Activated CD4-positive, alpha-beta T cell treated with anti-CD3 and anti-CD28 coated beads, Interleukin-2, amount 50 U/mL, for 4 hours (primary cell): ENCODE measurements at regions not wholly inside any gene's neighbourhood (a gene's known extent, or its start where the extent isn't known, plus 50 kb on each side); places are given as distances from the start of the nearest gene placed in this dataset.
"Not testable (repeated sequence)": the region's sequence is repeated elsewhere in the genome, so short reads cannot be mapped to it uniquely, and the experiment has no call there.

Experiments
- DNase-seq, 2 experiments: peaks; one replicate each; pipeline ENCODE4 v3.0.0-alpha.2; 2020

GRCh38 chr2:59770651-59771050 is 782.8 kb downstream of the BCL11A start:
- no peak for DNase-seq

DNA sequence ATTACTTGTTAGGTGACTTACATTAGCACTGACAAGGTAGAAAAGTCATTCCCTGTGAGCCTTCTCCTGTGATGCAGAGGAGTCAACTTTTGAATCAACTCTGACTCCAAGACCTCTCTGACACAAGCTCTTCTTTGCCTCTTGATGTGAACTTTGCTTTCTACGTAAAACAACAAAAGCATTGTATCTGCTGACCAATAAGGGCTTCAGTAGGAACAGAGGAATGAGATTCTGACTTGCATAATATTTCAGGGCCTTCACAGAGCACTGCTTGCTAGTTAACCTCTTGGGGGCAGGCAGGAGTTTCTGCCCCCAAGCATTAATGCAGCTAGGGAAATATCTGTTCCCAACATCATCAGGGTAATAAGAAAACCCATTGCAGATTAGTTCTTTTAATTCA is 791.5 kb downstream of the BCL11A start:
- no peak for DNase-seq

GRCh38 chr2:59756150-59756549 is 797.3 kb downstream of the BCL11A start:
- no peak for DNase-seq

DNA sequence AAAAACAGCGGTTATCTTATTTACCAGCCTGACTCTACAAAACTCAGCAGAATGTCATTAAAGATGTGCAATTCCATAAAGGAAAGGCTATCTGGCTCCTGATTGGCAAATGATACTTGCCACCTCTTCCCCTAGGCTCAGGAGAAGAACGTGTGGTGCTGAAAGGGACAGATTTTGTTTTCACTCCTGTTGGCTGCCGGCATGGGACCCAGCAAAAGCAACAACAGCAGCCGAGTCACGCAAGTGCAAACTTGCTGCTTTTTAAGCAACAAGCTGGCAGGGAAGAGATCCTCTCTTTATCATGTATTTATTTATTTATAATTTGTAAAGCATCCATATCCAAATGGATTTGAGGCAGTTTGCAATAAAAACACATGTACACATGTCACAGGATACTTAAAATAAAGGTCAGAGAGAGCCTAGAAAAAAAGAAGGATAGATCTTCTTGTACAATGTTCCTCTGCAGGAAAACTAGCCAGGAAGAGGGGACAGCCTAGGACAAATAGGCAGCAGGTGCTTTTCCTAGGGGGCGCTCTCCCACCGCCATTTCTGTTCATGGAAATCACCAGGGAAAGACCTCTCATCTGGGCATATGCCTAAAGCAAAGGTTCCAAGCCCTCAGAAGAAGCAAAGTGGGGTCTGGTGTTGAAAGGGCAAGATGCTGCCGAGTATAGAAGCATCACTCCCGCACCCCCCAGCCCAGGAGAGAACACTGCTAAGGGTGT is 799.3 kb downstream of the BCL11A start:
- DNase-seq = no peak

- no peak for DNase-seq
Measured at GRCh38 chr2:59752512-59752911, 800.9 kb downstream of the BCL11A start.

GRCh38 chr2:59752071-59752470 is 801.4 kb downstream of the BCL11A start:
- DNase-seq = no peak

GRCh38 chr2:59751214-59751613 is 802.2 kb downstream of the BCL11A start:
- DNase-seq = not testable (repeated sequence)

DNA sequence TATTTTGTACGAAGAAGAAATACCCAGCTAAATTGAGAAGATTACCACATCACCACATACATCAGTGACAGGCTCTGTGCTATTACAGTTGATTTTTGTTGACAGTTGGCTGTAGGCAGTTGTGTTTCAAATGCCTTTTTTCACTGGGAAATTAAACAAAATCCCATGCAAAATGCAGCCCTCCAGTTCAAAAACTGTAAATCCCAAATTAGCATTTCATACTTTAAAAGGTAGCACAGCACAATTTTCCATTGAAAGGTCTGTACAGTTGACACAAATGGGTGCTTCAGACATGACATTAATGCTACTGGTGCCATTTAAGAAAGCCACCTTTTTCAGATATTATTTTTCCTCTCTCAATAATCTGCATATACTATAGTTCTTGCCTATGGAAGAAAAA is 807.2 kb downstream of the BCL11A start:
- DNase-seq = no peak

- no peak for DNase-seq
Measured at GRCh38 chr2:59745085-59745484, 808.4 kb downstream of the BCL11A start.

- no peak for DNase-seq
Measured at GRCh38 chr2:59744436-59744835, 809.0 kb downstream of the BCL11A start.

DNA sequence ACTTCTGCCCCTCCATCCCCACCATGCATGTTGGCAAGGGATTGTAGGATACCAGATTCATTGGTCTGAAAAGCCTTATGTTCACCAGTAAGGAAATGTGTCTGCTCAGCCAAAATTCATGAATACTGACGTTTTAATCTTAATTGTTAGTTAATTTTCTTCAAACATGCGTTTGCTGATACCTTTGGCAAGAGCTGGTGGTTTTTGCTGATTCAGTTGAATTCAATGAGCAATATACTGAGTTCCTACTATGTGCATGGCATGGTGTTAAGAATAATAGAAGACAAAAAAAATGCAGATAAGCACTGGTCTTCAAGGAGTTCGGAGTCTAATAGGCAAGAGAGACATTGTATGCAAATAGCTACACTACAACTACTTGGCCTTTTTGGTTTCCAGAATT is 811.6 kb downstream of the BCL11A start:
- no peak for DNase-seq

- no peak for DNase-seq
Measured at GRCh38 chr2:59739166-59739565, 814.3 kb downstream of the BCL11A start.

DNA sequence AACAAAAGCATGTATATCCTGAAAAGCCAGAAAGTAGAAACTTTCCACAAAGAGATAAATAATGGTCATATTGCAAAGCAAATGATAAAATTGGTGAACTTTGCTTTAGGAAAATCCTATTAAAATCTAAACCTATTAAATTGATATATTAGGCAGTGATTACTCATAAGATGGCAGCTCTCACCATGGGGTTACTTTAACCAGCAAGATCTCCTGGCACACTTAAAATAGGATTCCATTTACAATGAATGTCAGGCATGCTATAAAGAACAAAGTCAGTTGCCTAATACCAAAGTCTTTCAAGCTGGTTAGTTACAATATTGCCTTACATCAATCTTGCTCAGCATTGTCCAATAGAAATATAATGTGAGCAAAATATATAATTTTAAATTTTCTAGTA is 816.2 kb downstream of the BCL11A start:
- no peak for DNase-seq

DNA sequence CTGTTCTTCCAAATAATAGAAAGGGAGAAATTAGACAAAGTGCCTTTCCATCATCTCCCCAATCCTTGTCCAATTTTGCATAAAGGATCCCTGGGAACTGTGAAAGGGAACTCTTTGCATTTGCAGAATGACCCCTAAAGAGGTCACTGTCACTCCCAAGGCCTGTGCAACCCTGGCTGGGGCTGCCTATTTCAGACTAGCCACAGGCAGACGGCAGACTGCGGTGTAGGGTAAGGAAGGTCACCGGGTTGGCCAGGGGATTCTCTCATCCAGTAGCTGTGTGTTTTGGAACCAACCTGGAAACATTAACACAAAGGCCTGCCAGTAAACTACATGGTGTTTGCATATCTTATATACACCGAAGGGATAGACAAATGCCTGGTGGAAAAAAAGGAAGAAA is 818.7 kb downstream of the BCL11A start:
- DNase-seq = no peak

- DNase-seq = no peak
Measured at GRCh38 chr2:59733970-59734369, 819.5 kb downstream of the BCL11A start.

GRCh38 chr2:59733567-59733930 is 819.9 kb downstream of the BCL11A start:
- no peak for DNase-seq

GRCh38 chr2:59732871-59733566 is 820.4 kb downstream of the BCL11A start:
- DNase-seq = no peak

GRCh38 chr2:59727121-59727590 is 826.3 kb downstream of the BCL11A start:
- no peak for DNase-seq

DNA sequence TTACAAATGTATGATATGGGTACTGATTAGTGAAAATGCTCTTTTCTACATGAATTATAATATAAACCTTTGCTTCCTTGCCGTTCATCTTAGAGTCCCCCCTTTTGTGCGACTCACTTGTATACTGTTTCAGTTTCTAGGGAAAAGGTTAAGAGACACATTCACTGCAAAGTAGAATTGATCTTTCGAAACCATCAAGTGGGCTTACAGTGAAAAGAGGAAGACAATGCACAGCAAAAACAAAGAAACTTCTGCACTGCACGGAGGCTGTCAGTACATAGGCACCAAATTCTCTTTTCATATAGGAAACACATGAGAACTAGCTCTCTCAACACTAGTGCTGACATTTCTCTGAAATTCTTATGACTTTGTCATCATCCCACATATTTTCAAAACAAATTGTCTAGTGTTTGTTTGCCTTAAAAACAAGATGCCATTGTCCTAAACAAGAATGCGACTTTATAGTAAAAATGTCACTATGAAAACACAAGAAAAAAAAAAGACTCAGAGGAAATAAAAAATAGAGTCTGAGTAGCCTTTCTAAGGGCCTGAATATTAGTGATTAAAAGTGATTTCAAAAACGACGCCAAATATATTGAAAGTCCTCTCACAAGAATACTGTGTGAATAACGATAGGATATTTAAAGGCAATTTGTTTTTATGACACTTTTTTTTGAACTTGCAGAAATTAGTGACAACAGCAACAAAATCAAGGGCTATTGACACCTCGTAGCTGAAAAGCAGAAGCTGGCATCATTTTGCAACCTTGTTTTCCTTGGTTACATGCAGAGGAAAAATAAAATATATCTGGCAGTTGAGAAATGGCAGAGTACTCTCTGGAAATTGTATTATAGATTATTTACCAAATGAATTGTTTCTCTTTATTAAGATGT is 827.0 kb downstream of the BCL11A start:
- DNase-seq = no peak

DNA sequence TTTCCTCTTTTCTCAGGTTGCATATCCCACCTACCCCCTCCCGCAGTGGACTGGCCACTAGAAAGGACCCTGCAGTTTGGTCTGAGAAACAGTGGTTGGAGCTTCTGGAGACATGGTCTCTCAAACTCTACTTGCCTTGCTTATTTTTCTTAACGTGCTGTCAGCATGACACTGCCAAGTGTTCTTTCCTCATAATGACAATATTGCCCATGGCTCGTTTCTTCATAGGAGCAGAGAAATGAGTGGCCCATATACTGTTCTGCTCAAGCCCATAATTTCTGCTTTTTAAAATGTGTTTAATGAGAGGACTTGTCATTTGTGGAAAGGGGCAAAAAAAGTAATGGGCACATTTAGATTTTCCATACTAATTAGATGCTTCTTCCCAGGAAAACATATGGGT is 828.7 kb downstream of the BCL11A start:
- no peak for DNase-seq

- DNase-seq = no peak
Measured at GRCh38 chr2:59720296-59720866, 833.1 kb downstream of the BCL11A start.

DNA sequence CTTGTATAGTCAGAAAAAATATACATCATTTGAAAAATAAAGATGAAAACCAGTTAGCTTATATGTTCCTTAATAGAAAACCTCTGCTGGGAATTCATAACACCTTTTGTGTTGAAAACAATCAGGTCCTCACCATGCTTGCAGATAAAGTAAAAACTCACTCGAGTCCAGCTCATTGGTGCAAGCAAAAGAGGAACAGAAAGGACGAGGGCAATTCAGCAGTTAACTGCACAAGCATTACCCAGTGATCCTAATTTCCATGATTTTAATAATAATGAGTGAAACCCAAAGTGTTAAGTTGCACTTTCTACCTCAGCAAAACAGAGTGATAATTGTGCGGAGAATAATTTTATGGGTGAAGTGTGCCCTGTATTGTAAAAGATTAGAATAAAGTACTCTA is 839.9 kb downstream of the BCL11A start:
- no peak for DNase-seq

DNA sequence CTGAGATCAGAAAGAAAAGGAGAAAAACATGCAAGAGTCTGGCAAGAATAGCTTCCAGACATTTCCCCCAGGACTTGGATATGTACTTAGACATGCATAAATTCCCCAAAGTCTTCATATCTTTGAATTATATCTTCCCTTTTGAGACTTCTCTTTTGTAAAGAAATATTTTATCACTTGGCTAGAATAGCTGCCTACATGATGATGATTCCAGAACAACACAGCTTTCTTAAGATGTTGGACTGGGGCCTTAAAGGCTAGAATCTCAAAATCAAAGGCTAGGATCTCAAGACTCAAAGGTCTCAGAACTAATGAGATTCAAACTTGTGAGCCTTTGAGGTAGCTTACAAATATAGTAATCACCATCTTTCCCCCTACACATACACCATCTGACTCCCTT is 842.3 kb downstream of the BCL11A start:
- no peak for DNase-seq
